Endothelial cell of umbilical vein (primary cell): ENCODE measurements at regions not wholly inside any gene's neighbourhood (a gene's known extent, or its start where the extent isn't known, plus 50 kb on each side); places are given as distances from the start of the nearest gene placed in this dataset.
A peak's percentile ranks its signal among the peaks of the same experiment; 100 is the strongest.

Source experiments
- BruUV-seq: library from RNA; stranded (reverse); fragments of 400-500 nt; replicated peaks from 2 replicates; lab custom pipeline; 2021; lab: Mats Ljungman, UMichigan
- CTCF ChIA-PET: fragments of 300-600, 350-600 bp; sonication (Branson Sonifier 250); formaldehyde crosslinking; loops from one replicate; lab custom pipeline; 2021; ENCODE audit warnings: antibody characterized with exemption, inconsistent platforms; lab: Charles Lee
- POLR2A ChIA-PET: fragments of 300-600, 350-600 bp; sonication (Branson Sonifier 250); formaldehyde crosslinking; loops from one replicate; lab custom pipeline; 2021; ENCODE audit warnings: antibody characterized with exemption, inconsistent platforms; lab: Charles Lee
- DNase-seq: peaks from one replicate; pipeline ENCODE4 v3.0.0-alpha.2; 2011; ENCODE audit warnings: low read depth, low spot score
- FAIRE-seq: peaks from 2 replicates; lab custom pipeline; 2011; peaks lifted over from hg19 to GRCh38; lab: Jason Lieb, UNC
- H2AFZ ChIP-seq: 2 replicates; pipeline ENCODE4 v1.6.0; 2012; ENCODE audit warnings: low read depth, low read length, control low read depth, inconsistent platforms
- H3K27ac ChIP-seq: 2 replicates; pipeline ENCODE4 v1.5.1; 2011; ENCODE audit warnings: low read depth, mild to moderate bottlenecking, control low read depth, low read length, moderate library complexity; ENCODE audit not compliant: insufficient read depth
- H3K27me3 ChIP-seq, 2 experiments: 2 replicates each; pipeline versions ENCODE4 v1.6.0 to v1.6.1; 2011; ENCODE audit warnings: low read length in 2 of 2, mixed read lengths in 1 of 2; ENCODE audit not compliant: control insufficient read depth in 2 of 2, insufficient read depth in 2 of 2
- H3K36me3 ChIP-seq, 2 experiments: 2 replicates in 1 of 2; 3 replicates in 1 of 2; pipeline ENCODE4 v1.5.1; 2011; ENCODE audit warnings: low read length in 2 of 2, mild to moderate bottlenecking in 1 of 2, moderate library complexity in 1 of 2; ENCODE audit not compliant: control insufficient read depth in 2 of 2, insufficient read depth in 2 of 2; ENCODE audit errors: extremely low read depth in 1 of 2
- H3K4me1 ChIP-seq: 3 replicates; pipeline ENCODE4 v1.5.1; 2011; ENCODE audit warnings: mild to moderate bottlenecking, low read length; ENCODE audit not compliant: control insufficient read depth, insufficient read depth; ENCODE audit errors: extremely low read depth
- H3K4me2 ChIP-seq: 2 replicates; pipeline ENCODE4 v1.6.1; 2011; ENCODE audit warnings: low read length, control low read depth, mixed read lengths; ENCODE audit not compliant: insufficient read depth
- H3K4me3 ChIP-seq, 3 experiments: fragments of 200-600 bp in 1 of 3; sonication (generic), shearing (Covaris generic) in 1 of 3; replicated peaks in 1 of 3; 2 replicates each; pipeline ENCODE4 v1.5.1; 2011 to 2016; ENCODE audit warnings: control low read depth in 3 of 3, low read length in 3 of 3, mild to moderate bottlenecking in 2 of 3, inconsistent platforms in 1 of 3, low read depth in 1 of 3, moderate library complexity in 1 of 3; ENCODE audit not compliant: insufficient read depth in 1 of 3
- H3K79me2 ChIP-seq: 2 replicates; pipeline ENCODE4 v1.6.0; 2012; ENCODE audit warnings: low read length, inconsistent platforms; ENCODE audit not compliant: control insufficient read depth, insufficient read depth
- H3K9ac ChIP-seq: replicated peaks from 2 replicates; pipeline ENCODE3; 2011; ENCODE audit warnings: low read length, control low read depth; ENCODE audit not compliant: insufficient read depth; ENCODE audit errors: extremely low read depth
- H3K9me1 ChIP-seq: replicated peaks from 3 replicates; pipeline ENCODE4 v1.6.0; 2011; ENCODE audit warnings: mild to moderate bottlenecking, low read length; ENCODE audit not compliant: control insufficient read depth, insufficient read depth; ENCODE audit errors: extremely low read depth
- H3K9me3 ChIP-seq: replicated peaks from 2 replicates; pipeline ENCODE4 v1.5.1; 2012; ENCODE audit warnings: low read length, inconsistent platforms; ENCODE audit not compliant: control insufficient read depth, insufficient read depth
- H4K20me1 ChIP-seq: replicated peaks from 2 replicates; pipeline ENCODE3; 2011; ENCODE audit warnings: mild to moderate bottlenecking, low read length; ENCODE audit not compliant: control insufficient read depth, insufficient read depth; ENCODE audit errors: extremely low read depth
- CTCF ChIP-seq, 2 donors: IDR thresholded peaks; 1 replicate in 1 of 2; 2 replicates in 1 of 2; pipeline ENCODE4 v1.5.1; 2011; ENCODE audit warnings: low read length in 2 of 2, mild to moderate bottlenecking in 2 of 2, moderate library complexity in 2 of 2, control low read depth in 1 of 2, inconsistent platforms in 1 of 2, low read depth in 1 of 2; ENCODE audit not compliant: insufficient read depth in 1 of 2; ENCODE audit errors: extremely low read depth in 1 of 2
- EZH2 ChIP-seq: IDR thresholded peaks from 2 replicates; pipeline ENCODE4 v1.6.1; 2012; ENCODE audit warnings: borderline replicate concordance, low read depth, mild to moderate bottlenecking, moderate library complexity, low read length, inconsistent platforms; ENCODE audit not compliant: severe bottlenecking
- FOS ChIP-seq: IDR thresholded peaks from 2 replicates; pipeline ENCODE4 v1.6.1; 2011; ENCODE audit warnings: mild to moderate bottlenecking, low read length, moderate library complexity, borderline replicate concordance; ENCODE audit not compliant: insufficient read depth
- GATA2 ChIP-seq: IDR thresholded peaks from 2 replicates; pipeline ENCODE4 v1.7.0; 2011; ENCODE audit warnings: low read depth, mild to moderate bottlenecking, moderate library complexity, mixed read lengths, low read length; ENCODE audit not compliant: insufficient read length, insufficient read depth
- JUN ChIP-seq: IDR thresholded peaks from 2 replicates; pipeline ENCODE4 v1.6.1; 2011; ENCODE audit warnings: borderline replicate concordance, low read depth; ENCODE audit not compliant: insufficient read length, insufficient read depth
- MAX ChIP-seq: IDR thresholded peaks from 2 replicates; pipeline ENCODE4 v1.6.1; 2011; ENCODE audit not compliant: insufficient read depth, insufficient read length
- MYC ChIP-seq: IDR thresholded peaks from one replicate; pipeline ENCODE4 v1.6.1; 2011; ENCODE audit warnings: mild to moderate bottlenecking, low read depth, low read length
- POLR2A ChIP-seq: IDR thresholded peaks from 2 replicates; pipeline ENCODE4 v1.6.1; 2012; ENCODE audit warnings: low read depth, mild to moderate bottlenecking, control low read depth, low read length
- POLR2AphosphoS5 ChIP-seq: IDR thresholded peaks from 2 replicates; pipeline ENCODE4 v1.6.1; 2012; ENCODE audit warnings: low read depth, mild to moderate bottlenecking, control low read depth, low read length, moderate library complexity; ENCODE audit not compliant: insufficient read depth
- dilution Hi-C: fragments of 300-500 bp; cut with MboI; formaldehyde crosslinking; loops from one replicate; pipeline ENCODE4 v1.15.0; 2019; ENCODE audit warnings: low sequenced_read_pairs; ENCODE audit not compliant: extremely low pct_ligation_motif_present
- intact Hi-C: fragments of 100-400 bp; cut with micrococcal nuclease; formaldehyde crosslinking; loops from one replicate; pipeline ENCODE4 v1.10.0; 2022

- POLR2A ChIA-PET: no interaction called here
- no TSS peak for BruUV-seq
These were observed 329.6 kb downstream of the RAPGEF2 start for GRCh38 chr4:159432436-159432835.

More at GRCh38 chr4:159432436-159432835, 329.6 kb downstream of the RAPGEF2 start:
- TF ChIP-seq CTCF (IDR thresholded peaks at IDR 0.05; ENCODE audit: extremely low read depth in 1 of 2, insufficient read depth in 1 of 2, low read depth in 1 of 2, low read length in 2 of 2) (no peak), MAX (no peak), EZH2 (no peak), FOS (no peak), MYC (no peak), JUN (no peak), GATA2 (no peak), POLR2AphosphoS5 (no peak), POLR2A (no peak)
- peak overlapping the region; percentile 49 for H2AFZ ChIP-seq
- H3K27me3 ChIP-seq: no peaks in the 10 kb centered on the region
- intact Hi-C loops: no loop called here
- H3K36me3 ChIP-seq: no peaks in the 10 kb centered on the region
- H3K4me3 ChIP-seq: no peak overlapping the region
- CTCF ChIA-PET: no interaction called here
- no peaks in the 10 kb centered on the region for H4K20me1 ChIP-seq
- no peak overlapping the region for H3K9ac ChIP-seq
- peak; percentile 29 for DNase-seq
- H3K4me2 ChIP-seq: no peak overlapping the region
- H3K9me1 ChIP-seq: no peaks in the 10 kb centered on the region
- no peaks in the 10 kb centered on the region for H3K9me3 ChIP-seq
- H3K79me2 ChIP-seq: no peaks in the 10 kb centered on the region
- H3K27ac ChIP-seq: no peak overlapping the region
- FAIRE-seq: no peak
- H3K4me1 ChIP-seq: peaks cover 25% of the 10 kb centered on the region
- dilution Hi-C loops: no loop called here
